HG03066 (cell line): ENCODE measurements at regions not wholly inside any gene's neighbourhood (a gene's known extent, or its start where the extent isn't known, plus 50 kb on each side); places are given as distances from the start of the nearest gene placed in this dataset.

Experiments
- ATAC-seq: cut with Tn5 transposase; IDR thresholded peaks from one replicate; pipeline ENCODE4 v1.9.1; 2021; ENCODE audit warnings: low read depth; ENCODE audit not compliant: unreplicated experiment

- no peak for ATAC-seq
These were observed 57.4 kb upstream of the PPP2R5C start for GRCh38 chr14:101704140-101704539.

GRCh38 chr14:101705733-101706508 is 55.6 kb upstream of the PPP2R5C start:
- no peak for ATAC-seq

- ATAC-seq: no peak
These were observed 54.9 kb upstream of the PPP2R5C start for GRCh38 chr14:101706509-101707067.

GRCh38 chr14:101707068-101707842 is 54.3 kb upstream of the PPP2R5C start:
- no peak for ATAC-seq

GRCh38 chr14:101707863-101708620 is 53.5 kb upstream of the PPP2R5C start:
- ATAC-seq: no peak

- ATAC-seq: no peak
These were observed 52.5 kb upstream of the PPP2R5C start for GRCh38 chr14:101708853-101709532.

- no peak for ATAC-seq
These were observed 52.0 kb upstream of the PPP2R5C start for GRCh38 chr14:101709533-101709881.

GRCh38 chr14:101709962-101710931 is 51.3 kb upstream of the PPP2R5C start:
- no peak for ATAC-seq

GRCh38 chr14:101711041-101711856 is 50.3 kb upstream of the PPP2R5C start:
- no peak for ATAC-seq
